ENCODE measurements at regions not wholly inside any gene's neighbourhood (a gene's known extent, or its start where the extent isn't known, plus 50 kb on each side); places are given as distances from the start of the nearest gene placed in this dataset.

DNA sequence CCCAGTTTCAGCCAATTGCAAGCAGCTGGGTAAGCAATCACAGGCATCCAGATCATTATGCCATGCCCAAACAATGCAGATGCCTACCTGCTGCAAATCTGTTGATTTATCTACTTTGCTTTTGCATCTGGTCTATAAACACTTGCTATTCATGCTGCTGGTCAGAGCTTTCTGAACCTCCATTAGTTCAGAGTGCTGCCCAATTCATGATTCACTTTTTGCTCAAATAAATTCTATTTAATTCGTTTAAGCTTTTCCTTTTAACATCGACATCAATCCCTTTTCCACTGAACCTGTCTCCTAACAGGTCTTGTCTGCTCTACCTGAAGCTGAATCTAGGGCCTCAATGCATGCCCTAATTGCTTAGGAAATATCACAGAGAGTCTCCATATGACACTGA lies 99.4 kb upstream of the C1orf87 start:
- no peak overlapping the region for H3K27ac ChIP-seq (ENCODE audit: control insufficient read depth, insufficient read depth, low read length)
- no peaks in the 10 kb centered on the region for H3K79me2 ChIP-seq (ENCODE audit: control insufficient read depth, insufficient read depth, low read length)
- no peaks in the 10 kb centered on the region for H3K9me1 ChIP-seq (ENCODE audit: control insufficient read depth, extremely low read depth, insufficient read depth, low read length)
- no peaks in the 10 kb centered on the region for H3K27me3 ChIP-seq (ENCODE audit: control insufficient read depth, extremely low read depth, insufficient read depth, low read length)
- dilution Hi-C loops (cut with MboI; ENCODE audit: extremely low pct_ligation_motif_present, low sequenced_read_pairs), result no loop called here
- H3K9ac ChIP-seq (ENCODE audit: control insufficient read depth, extremely low read depth, insufficient read depth, low read length), result no peak overlapping the region
- TF ChIP-seq EZH2 (IDR thresholded peaks at IDR 0.05; ENCODE audit: low read length), result no peak
- H3K4me1 ChIP-seq (ENCODE audit: control insufficient read depth, extremely low read depth, insufficient read depth, low read length), result peaks cover 7% of the 10 kb centered on the region
- no peak overlapping the region for H3K4me2 ChIP-seq (ENCODE audit: control insufficient read depth, extremely low read depth, insufficient read depth, low read depth, low read length)
- H3K36me3 ChIP-seq (ENCODE audit: control insufficient read depth in 2 of 2, extremely low read depth in 1 of 2, insufficient read depth in 2 of 2, low read length in 2 of 2), result no peaks in the 10 kb centered on the region
- H4K20me1 ChIP-seq (ENCODE audit: control insufficient read depth, extremely low read depth, insufficient read depth, low read length), result no peaks in the 10 kb centered on the region
- FAIRE-seq (peak; percentile 17), DNase-seq (ENCODE audit: low read depth, low spot score) (no peak)
- H2AFZ ChIP-seq (ENCODE audit: control insufficient read depth, low read length), result no peak overlapping the region
- H3K9me3 ChIP-seq (ENCODE audit: control insufficient read depth, low read depth, low read length), result no peaks in the 10 kb centered on the region
- no peak overlapping the region for H3K4me3 ChIP-seq (ENCODE audit: control insufficient read depth in 2 of 3, extremely low read depth in 1 of 3, insufficient read depth in 2 of 3, low read depth in 1 of 3, low read length in 3 of 3)

DNA sequence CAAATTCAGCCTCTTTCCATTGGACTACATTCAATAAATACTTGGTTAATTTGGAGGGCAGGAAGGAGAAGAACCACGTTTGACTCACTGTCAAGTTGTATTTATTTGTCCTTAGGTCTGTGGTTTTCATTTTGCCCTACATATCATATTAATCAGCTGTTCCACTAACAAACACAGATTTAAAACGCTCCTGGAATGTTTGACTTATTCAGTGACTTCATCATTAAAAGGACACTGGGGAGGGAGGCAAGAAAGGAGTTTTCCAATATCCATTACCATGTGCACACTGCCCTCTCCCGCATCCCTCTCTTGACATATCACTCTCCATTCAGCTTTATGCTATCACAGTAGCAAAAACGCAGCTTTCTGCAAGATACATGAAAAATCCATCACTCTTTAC lies 98.2 kb upstream of the C1orf87 start:
- Histone ChIP-seq H3K9ac (ENCODE audit: control insufficient read depth, extremely low read depth, insufficient read depth, low read length) (no peak overlapping the region), H3K36me3 (ENCODE audit: control insufficient read depth in 2 of 2, extremely low read depth in 1 of 2, insufficient read depth in 2 of 2, low read length in 2 of 2) (no peaks in the 10 kb centered on the region), H2AFZ (ENCODE audit: control insufficient read depth, low read length) (no peak overlapping the region), H3K27me3 (ENCODE audit: control insufficient read depth, extremely low read depth, insufficient read depth, low read length) (no peaks in the 10 kb centered on the region), H3K9me1 (ENCODE audit: control insufficient read depth, extremely low read depth, insufficient read depth, low read length) (no peaks in the 10 kb centered on the region), H3K9me3 (ENCODE audit: control insufficient read depth, low read depth, low read length) (no peaks in the 10 kb centered on the region), H3K4me1 (ENCODE audit: control insufficient read depth, extremely low read depth, insufficient read depth, low read length) (peaks cover 7% of the 10 kb centered on the region), H4K20me1 (ENCODE audit: control insufficient read depth, extremely low read depth, insufficient read depth, low read length) (no peaks in the 10 kb centered on the region), H3K4me2 (ENCODE audit: control insufficient read depth, extremely low read depth, insufficient read depth, low read depth, low read length) (no peak overlapping the region), H3K27ac (ENCODE audit: control insufficient read depth, insufficient read depth, low read length) (no peak overlapping the region), H3K4me3 (ENCODE audit: control insufficient read depth in 2 of 3, extremely low read depth in 1 of 3, insufficient read depth in 2 of 3, low read depth in 1 of 3, low read length in 3 of 3) (no peak overlapping the region), H3K79me2 (ENCODE audit: control insufficient read depth, insufficient read depth, low read length) (no peaks in the 10 kb centered on the region)
- DNase-seq (ENCODE audit: low read depth, low spot score) (no peak), FAIRE-seq (peak; percentile 55)
- dilution Hi-C loops (cut with MboI; ENCODE audit: extremely low pct_ligation_motif_present, low sequenced_read_pairs), result no loop called here
- TF ChIP-seq, protein P1, sequence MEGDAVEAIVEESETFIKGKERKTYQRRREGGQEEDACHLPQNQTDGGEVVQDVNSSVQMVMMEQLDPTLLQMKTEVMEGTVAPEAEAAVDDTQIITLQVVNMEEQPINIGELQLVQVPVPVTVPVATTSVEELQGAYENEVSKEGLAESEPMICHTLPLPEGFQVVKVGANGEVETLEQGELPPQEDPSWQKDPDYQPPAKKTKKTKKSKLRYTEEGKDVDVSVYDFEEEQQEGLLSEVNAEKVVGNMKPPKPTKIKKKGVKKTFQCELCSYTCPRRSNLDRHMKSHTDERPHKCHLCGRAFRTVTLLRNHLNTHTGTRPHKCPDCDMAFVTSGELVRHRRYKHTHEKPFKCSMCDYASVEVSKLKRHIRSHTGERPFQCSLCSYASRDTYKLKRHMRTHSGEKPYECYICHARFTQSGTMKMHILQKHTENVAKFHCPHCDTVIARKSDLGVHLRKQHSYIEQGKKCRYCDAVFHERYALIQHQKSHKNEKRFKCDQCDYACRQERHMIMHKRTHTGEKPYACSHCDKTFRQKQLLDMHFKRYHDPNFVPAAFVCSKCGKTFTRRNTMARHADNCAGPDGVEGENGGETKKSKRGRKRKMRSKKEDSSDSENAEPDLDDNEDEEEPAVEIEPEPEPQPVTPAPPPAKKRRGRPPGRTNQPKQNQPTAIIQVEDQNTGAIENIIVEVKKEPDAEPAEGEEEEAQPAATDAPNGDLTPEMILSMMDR (optimal IDR thresholded peaks at IDR 0.05 in 1 of 3, IDR thresholded peaks at IDR 0.05 in 1 of 3, conservative IDR thresholded peaks at IDR 0.05 in 1 of 3; ENCODE audit: extremely low read depth in 1 of 3, insufficient read depth in 2 of 3, low read length in 3 of 3), result no peak
- no peak for TF ChIP-seq EZH2 (IDR thresholded peaks at IDR 0.05; ENCODE audit: low read length)

DNA sequence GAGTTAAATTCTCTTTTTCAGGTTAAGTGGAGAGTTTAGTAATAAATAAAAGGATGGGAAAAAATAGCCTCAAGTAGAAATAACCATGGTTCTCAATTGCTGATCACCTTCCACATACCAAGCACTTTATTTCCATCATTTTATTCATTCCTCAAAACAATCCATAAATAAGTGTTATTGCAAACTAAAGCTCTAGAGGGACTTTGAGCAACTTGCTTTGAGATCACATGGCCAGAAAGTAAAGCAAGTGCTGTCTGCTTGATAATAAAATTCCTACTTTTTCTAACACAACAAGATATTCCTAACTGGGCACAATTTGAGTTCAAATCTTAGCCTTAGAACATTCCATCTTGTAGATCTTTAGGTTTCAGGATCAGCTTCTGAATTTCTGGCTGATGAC lies 97.1 kb upstream of the C1orf87 start:
- no peaks in the 10 kb centered on the region for H4K20me1 ChIP-seq (ENCODE audit: control insufficient read depth, extremely low read depth, insufficient read depth, low read length)
- H3K4me3 ChIP-seq (ENCODE audit: control insufficient read depth in 2 of 3, extremely low read depth in 1 of 3, insufficient read depth in 2 of 3, low read depth in 1 of 3, low read length in 3 of 3), result no peak overlapping the region
- no peaks in the 10 kb centered on the region for H3K27me3 ChIP-seq (ENCODE audit: control insufficient read depth, extremely low read depth, insufficient read depth, low read length)
- H3K79me2 ChIP-seq (ENCODE audit: control insufficient read depth, insufficient read depth, low read length), result no peaks in the 10 kb centered on the region
- no peak overlapping the region for H3K27ac ChIP-seq (ENCODE audit: control insufficient read depth, insufficient read depth, low read length)
- H3K9me3 ChIP-seq (ENCODE audit: control insufficient read depth, low read depth, low read length), result no peaks in the 10 kb centered on the region
- FAIRE-seq (no peak), DNase-seq (ENCODE audit: low read depth, low spot score) (no peak)
- H3K9me1 ChIP-seq (ENCODE audit: control insufficient read depth, extremely low read depth, insufficient read depth, low read length), result no peaks in the 10 kb centered on the region
- no peaks in the 10 kb centered on the region for H3K36me3 ChIP-seq (ENCODE audit: control insufficient read depth in 2 of 2, extremely low read depth in 1 of 2, insufficient read depth in 2 of 2, low read length in 2 of 2)
- no peak overlapping the region for H2AFZ ChIP-seq (ENCODE audit: control insufficient read depth, low read length)
- H3K4me1 ChIP-seq (ENCODE audit: control insufficient read depth, extremely low read depth, insufficient read depth, low read length), result peaks cover 7% of the 10 kb centered on the region
- dilution Hi-C loops (cut with MboI; ENCODE audit: extremely low pct_ligation_motif_present, low sequenced_read_pairs), result no loop called here
- TF ChIP-seq, protein P1 (optimal IDR thresholded peaks at IDR 0.05 in 1 of 3, IDR thresholded peaks at IDR 0.05 in 1 of 3, conservative IDR thresholded peaks at IDR 0.05 in 1 of 3; ENCODE audit: extremely low read depth in 1 of 3, insufficient read depth in 2 of 3, low read length in 3 of 3), result no peak
- no peak for TF ChIP-seq EZH2 (IDR thresholded peaks at IDR 0.05; ENCODE audit: low read length)
- no peak overlapping the region for H3K9ac ChIP-seq (ENCODE audit: control insufficient read depth, extremely low read depth, insufficient read depth, low read length)
- no peak overlapping the region for H3K4me2 ChIP-seq (ENCODE audit: control insufficient read depth, extremely low read depth, insufficient read depth, low read depth, low read length)

All from keratinocyte (primary cell).